Keratinocyte (primary cell): ENCODE measurements at regions not wholly inside any gene's neighbourhood (a gene's known extent, or its start where the extent isn't known, plus 50 kb on each side); places are given as distances from the start of the nearest gene placed in this dataset.

ENCODE experiments used
- DNase-seq: peaks from one replicate; pipeline ENCODE4 v3.0.0-alpha.2; 2011; ENCODE audit warnings: low read depth, missing footprints, low spot score
- FAIRE-seq: peaks from 2 replicates; lab custom pipeline; 2011; peaks lifted over from hg19 to GRCh38; lab: Jason Lieb, UNC
- H2AFZ ChIP-seq: 2 replicates; pipeline ENCODE4 v1.6.0; 2012; ENCODE audit warnings: low read length, control low read depth, inconsistent platforms; ENCODE audit not compliant: control insufficient read depth
- H3K27ac ChIP-seq: 2 replicates; pipeline ENCODE4 v1.5.1; 2011; ENCODE audit warnings: low read length; ENCODE audit not compliant: control insufficient read depth, insufficient read depth
- H3K27me3 ChIP-seq: 3 replicates; pipeline ENCODE4 v1.6.0; 2011; ENCODE audit warnings: low read length; ENCODE audit not compliant: control insufficient read depth, insufficient read depth; ENCODE audit errors: extremely low read depth
- H3K36me3 ChIP-seq, 2 experiments: 2 replicates in 1 of 2; 3 replicates in 1 of 2; pipeline ENCODE4 v1.5.1; 2011; ENCODE audit warnings: low read length in 2 of 2, mild to moderate bottlenecking in 1 of 2; ENCODE audit not compliant: control insufficient read depth in 2 of 2, insufficient read depth in 2 of 2; ENCODE audit errors: extremely low read depth in 1 of 2
- H3K4me1 ChIP-seq: 3 replicates; pipeline ENCODE4 v1.5.1; 2011; ENCODE audit warnings: low read length; ENCODE audit not compliant: control insufficient read depth, insufficient read depth; ENCODE audit errors: extremely low read depth
- H3K4me2 ChIP-seq: 3 replicates; pipeline ENCODE4 v1.6.0; 2011; ENCODE audit warnings: low read depth, low read length; ENCODE audit not compliant: control insufficient read depth, insufficient read depth; ENCODE audit errors: extremely low read depth
- H3K4me3 ChIP-seq, 3 experiments: fragments of 200-600 bp in 1 of 3; sonication (generic) in 1 of 3; 2 replicates in 2 of 3; 3 replicates in 1 of 3; pipeline ENCODE4 v1.5.1; 2011 to 2016; ENCODE audit warnings: low read length in 3 of 3, mild to moderate bottlenecking in 3 of 3, control low read depth in 2 of 3, inconsistent platforms in 1 of 3, low read depth in 1 of 3, mixed read lengths in 1 of 3, mixed run types in 1 of 3, moderate library complexity in 1 of 3; ENCODE audit not compliant: control insufficient read depth in 2 of 3, insufficient read depth in 2 of 3; ENCODE audit errors: extremely low read depth in 1 of 3
- H3K79me2 ChIP-seq: 2 replicates; pipeline ENCODE4 v1.6.0; 2012; ENCODE audit warnings: low read length; ENCODE audit not compliant: control insufficient read depth, insufficient read depth
- H3K9ac ChIP-seq: 3 replicates; pipeline ENCODE4 v1.6.0; 2011; ENCODE audit warnings: low read length; ENCODE audit not compliant: control insufficient read depth, insufficient read depth; ENCODE audit errors: extremely low read depth
- H3K9me1 ChIP-seq: 3 replicates; pipeline ENCODE4 v1.6.0; 2011; ENCODE audit warnings: low read length; ENCODE audit not compliant: control insufficient read depth, insufficient read depth; ENCODE audit errors: extremely low read depth
- H3K9me3 ChIP-seq: 2 replicates; pipeline ENCODE4 v1.5.1; 2012; ENCODE audit warnings: low read depth, low read length; ENCODE audit not compliant: control insufficient read depth
- H4K20me1 ChIP-seq: 3 replicates; pipeline ENCODE4 v1.6.0; 2011; ENCODE audit warnings: low read length; ENCODE audit not compliant: control insufficient read depth, insufficient read depth; ENCODE audit errors: extremely low read depth
- CTCF ChIP-seq, 3 experiments: IDR thresholded peaks in 1 of 3; conservative IDR thresholded peaks in 1 of 3; optimal IDR thresholded peaks in 1 of 3; 2 replicates in 2 of 3; 3 replicates in 1 of 3; pipeline versions ENCODE3 to v1.5.1; 2011; ENCODE audit warnings: low read length in 3 of 3, mild to moderate bottlenecking in 3 of 3, moderate library complexity in 2 of 3, control low read depth in 1 of 3, inconsistent platforms in 1 of 3; ENCODE audit not compliant: insufficient read depth in 2 of 3; ENCODE audit errors: extremely low read depth in 1 of 3
- EZH2 ChIP-seq: IDR thresholded peaks from one replicate; pipeline ENCODE4 v1.6.1; 2012; ENCODE audit warnings: inconsistent platforms, mild to moderate bottlenecking, low read length, moderate library complexity
- dilution Hi-C: fragments of 300-500 bp; cut with MboI; formaldehyde crosslinking; loops from one replicate; pipeline ENCODE4 v1.7.0; 2020; ENCODE audit warnings: low sequenced_read_pairs; ENCODE audit not compliant: extremely low pct_ligation_motif_present

DNA sequence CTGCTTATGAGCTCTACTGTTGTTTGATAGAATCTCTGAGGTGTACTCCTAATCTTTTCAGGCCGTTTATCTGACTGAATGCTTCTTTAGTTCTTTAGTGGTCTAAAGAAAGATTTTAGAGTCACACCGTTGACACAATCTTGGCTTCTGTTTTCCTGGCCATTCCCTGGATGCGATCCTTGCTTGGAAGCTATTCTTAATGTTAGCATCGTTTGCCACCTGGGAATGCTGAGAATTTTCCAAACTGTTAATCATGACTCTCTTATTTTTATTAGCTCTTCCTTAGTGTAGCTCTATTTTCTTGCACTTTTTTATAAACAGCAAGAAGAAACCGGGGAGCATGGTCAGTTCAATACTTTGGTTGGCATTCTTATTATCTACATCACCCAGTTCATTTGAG is 281.0 kb upstream of the PCDH20 start:
- no peak for DNase-seq
- H3K9me1 ChIP-seq = no peaks in the 10 kb centered on the region
- no peaks in the 10 kb centered on the region for H3K9me3 ChIP-seq
- no peaks in the 10 kb centered on the region for H4K20me1 ChIP-seq
- dilution Hi-C loops = no loop called here
- H2AFZ ChIP-seq = no peak overlapping the region
- H3K79me2 ChIP-seq = no peaks in the 10 kb centered on the region
- no peak overlapping the region for H3K4me2 ChIP-seq
- no peak overlapping the region for H3K4me3 ChIP-seq
- no peaks in the 10 kb centered on the region for H3K4me1 ChIP-seq
- H3K36me3 ChIP-seq = no peaks in the 10 kb centered on the region
- no peak overlapping the region for H3K9ac ChIP-seq
- H3K27me3 ChIP-seq = no peaks in the 10 kb centered on the region
- TF ChIP-seq CTCF (optimal IDR thresholded peaks at IDR 0.05 in 1 of 3, IDR thresholded peaks at IDR 0.05 in 1 of 3, conservative IDR thresholded peaks at IDR 0.05 in 1 of 3; ENCODE audit: extremely low read depth in 1 of 3, insufficient read depth in 2 of 3, low read length in 3 of 3) = no peak
- no peak for TF ChIP-seq EZH2
- FAIRE-seq = no peak
- H3K27ac ChIP-seq = no peak overlapping the region

DNA sequence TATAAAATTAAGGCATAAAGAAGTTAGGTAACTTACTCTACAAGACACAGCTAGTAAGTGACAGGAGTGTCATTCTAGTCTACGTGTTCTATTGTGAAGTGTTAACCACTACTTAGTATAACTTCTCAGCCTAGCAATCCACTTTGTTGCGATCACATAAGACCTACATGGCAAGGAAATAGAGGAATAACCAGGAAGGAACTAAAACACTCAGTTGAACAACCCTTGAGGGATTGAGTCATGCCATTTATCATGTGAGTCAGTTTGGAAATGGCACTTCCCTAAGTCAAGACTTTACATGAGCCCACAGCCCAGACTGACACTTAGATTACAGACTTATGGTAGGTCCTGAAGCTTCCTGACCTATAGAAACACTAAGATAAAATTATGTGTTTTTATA is 279.5 kb upstream of the PCDH20 start:
- Histone ChIP-seq H3K27ac (no peak overlapping the region), H3K27me3 (no peaks in the 10 kb centered on the region), H3K79me2 (no peaks in the 10 kb centered on the region), H3K4me2 (no peak overlapping the region), H3K36me3 (no peaks in the 10 kb centered on the region), H4K20me1 (no peaks in the 10 kb centered on the region), H2AFZ (no peak overlapping the region), H3K9ac (no peak overlapping the region), H3K9me3 (no peaks in the 10 kb centered on the region), H3K4me3 (no peak overlapping the region), H3K9me1 (no peaks in the 10 kb centered on the region), H3K4me1 (no peaks in the 10 kb centered on the region)
- DNase-seq = no peak
- no peak for TF ChIP-seq CTCF (optimal IDR thresholded peaks at IDR 0.05 in 1 of 3, IDR thresholded peaks at IDR 0.05 in 1 of 3, conservative IDR thresholded peaks at IDR 0.05 in 1 of 3; ENCODE audit: extremely low read depth in 1 of 3, insufficient read depth in 2 of 3, low read length in 3 of 3)
- no peak for TF ChIP-seq EZH2
- no peak for FAIRE-seq
- dilution Hi-C loops = no loop called here
